Peyer's patch (tissue), 4 donors: ENCODE measurements at regions not wholly inside any gene's neighbourhood (a gene's known extent, or its start where the extent isn't known, plus 50 kb on each side); places are given as distances from the start of the nearest gene placed in this dataset.

ENCODE experiments used
- POLR2A ChIP-seq, 2 donors: fragments of 450-650 bp; IDR thresholded peaks; one replicate each; pipeline ENCODE4 v1.5.1; 2017; ENCODE audit warnings: antibody characterized with exemption in 2 of 2, mild to moderate bottlenecking in 2 of 2, moderate library complexity in 2 of 2
- TF ChIP-seq, protein P1 (sequence below), 6 experiments: fragments of 450-650 bp in 4 of 6; fragments of 200-600 bp in 2 of 6; sonication (generic) in 1 of 6; IDR thresholded peaks; one replicate each; pipeline ENCODE4 v1.5.1; 2017 to 2019; ENCODE audit warnings: antibody characterized with exemption in 6 of 6, mild to moderate bottlenecking in 3 of 6, moderate library complexity in 1 of 6

DNA sequence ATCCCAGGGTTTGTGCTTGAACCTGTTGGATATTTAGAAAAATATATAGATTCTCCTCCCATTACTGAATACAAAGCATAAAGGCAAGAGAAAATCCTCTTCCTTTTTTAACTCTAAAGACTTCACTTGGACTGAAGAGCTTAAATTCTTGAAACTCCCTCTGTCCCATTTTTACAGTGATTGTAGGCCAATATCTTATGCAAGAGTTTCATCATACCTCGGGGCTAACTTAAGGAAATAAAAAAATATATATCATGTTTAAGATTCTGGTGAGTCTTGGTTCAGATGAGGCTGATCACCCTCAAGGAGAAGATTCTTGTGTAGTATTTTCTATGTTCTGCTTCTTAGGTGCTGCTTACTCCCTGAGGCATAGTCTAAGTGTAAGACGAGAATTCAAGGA lies 1449.6 kb downstream of the C4orf33 start:
- no peak for TF ChIP-seq POLR2A (IDR thresholded peaks at IDR 0.05)
- TF ChIP-seq, protein P1, sequence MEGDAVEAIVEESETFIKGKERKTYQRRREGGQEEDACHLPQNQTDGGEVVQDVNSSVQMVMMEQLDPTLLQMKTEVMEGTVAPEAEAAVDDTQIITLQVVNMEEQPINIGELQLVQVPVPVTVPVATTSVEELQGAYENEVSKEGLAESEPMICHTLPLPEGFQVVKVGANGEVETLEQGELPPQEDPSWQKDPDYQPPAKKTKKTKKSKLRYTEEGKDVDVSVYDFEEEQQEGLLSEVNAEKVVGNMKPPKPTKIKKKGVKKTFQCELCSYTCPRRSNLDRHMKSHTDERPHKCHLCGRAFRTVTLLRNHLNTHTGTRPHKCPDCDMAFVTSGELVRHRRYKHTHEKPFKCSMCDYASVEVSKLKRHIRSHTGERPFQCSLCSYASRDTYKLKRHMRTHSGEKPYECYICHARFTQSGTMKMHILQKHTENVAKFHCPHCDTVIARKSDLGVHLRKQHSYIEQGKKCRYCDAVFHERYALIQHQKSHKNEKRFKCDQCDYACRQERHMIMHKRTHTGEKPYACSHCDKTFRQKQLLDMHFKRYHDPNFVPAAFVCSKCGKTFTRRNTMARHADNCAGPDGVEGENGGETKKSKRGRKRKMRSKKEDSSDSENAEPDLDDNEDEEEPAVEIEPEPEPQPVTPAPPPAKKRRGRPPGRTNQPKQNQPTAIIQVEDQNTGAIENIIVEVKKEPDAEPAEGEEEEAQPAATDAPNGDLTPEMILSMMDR (IDR thresholded peaks at IDR 0.05) = no peak
